Left renal pelvis (tissue), 4 donors: ENCODE measurements at regions not wholly inside any gene's neighbourhood (a gene's known extent, or its start where the extent isn't known, plus 50 kb on each side); places are given as distances from the start of the nearest gene placed in this dataset.
"Not testable (repeated sequence)": the region's sequence is repeated elsewhere in the genome, so short reads cannot be mapped to it uniquely, and the experiment has no call there.

ENCODE experiments used
- DNase-seq, 4 donors: peaks; one replicate each; pipeline ENCODE4 v3.0.0-alpha.2; 2013; ENCODE audit warnings: low read depth in 4 of 4, low spot score in 3 of 4

DNA sequence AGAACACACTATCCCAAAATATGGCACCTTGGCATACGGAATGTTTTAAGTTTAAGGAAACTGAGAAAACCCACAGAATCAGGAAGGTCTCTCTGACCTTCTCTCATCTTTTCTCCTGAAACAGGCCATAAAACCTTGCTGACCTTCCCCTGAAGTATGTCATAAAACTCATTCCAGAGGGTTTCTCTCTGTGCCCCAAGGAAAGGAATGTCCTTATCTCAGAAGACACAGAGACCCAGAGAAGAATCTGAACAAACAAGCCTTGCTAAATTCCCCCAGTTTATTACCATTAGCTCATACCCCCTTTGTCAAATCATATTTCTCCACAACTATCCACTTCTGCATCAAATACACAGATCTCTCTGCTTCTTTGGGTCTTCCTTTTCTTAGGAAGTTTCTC is 603.1 kb downstream of the MCTP2 start:
- no peak for DNase-seq

- DNase-seq: no peak
Measured at GRCh38 chr15:94838281-94838680, 606.9 kb downstream of the MCTP2 start.

DNA sequence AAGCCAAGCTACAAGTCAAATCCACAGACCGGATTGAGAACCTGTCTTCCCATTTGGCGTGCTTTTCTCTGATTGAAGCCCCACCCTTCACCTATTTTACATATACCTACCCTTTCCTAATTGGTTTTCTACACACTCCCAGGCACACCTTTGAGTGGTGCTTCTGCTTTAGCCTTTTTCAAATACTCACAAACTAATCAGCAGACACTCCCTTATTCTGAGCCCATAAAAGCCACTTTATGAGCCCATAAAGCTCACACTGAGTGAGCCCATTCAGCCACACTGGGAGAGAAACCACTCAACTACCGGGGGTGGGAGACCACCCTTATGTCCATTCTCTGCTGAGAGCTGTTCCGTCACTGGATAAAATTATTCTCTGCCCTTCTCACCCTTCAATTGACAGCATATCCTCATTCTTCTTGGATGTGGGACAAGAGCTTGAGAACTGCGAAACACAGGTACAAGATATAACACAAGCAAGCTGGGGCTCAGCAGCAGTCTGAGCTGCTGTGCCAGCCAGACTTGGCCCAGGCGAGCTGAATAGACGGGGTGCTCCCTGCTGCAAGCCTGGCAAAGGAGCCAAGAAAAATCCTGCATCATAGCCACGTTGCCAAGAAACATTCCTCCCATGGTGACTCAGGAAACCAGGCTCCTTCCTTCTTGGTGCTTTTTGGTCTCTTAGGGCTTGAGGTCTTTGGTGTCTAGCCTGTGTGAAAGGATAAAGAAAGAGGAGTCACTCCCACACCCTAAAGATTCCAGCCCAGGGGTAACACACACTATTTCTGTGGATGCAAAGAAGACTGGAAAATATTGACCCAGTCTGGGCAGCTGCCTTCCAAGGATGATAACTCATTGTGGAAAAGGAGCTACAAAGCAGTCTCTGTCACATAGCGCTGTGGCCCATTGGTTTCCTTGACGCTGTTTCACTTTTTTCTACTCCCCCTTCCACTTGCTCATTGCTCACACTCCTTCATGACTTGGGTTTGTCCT is 609.7 kb downstream of the MCTP2 start:
- DNase-seq: no peak

- DNase-seq: no peak
Measured at GRCh38 chr15:94843060-94843459, 611.7 kb downstream of the MCTP2 start.

DNA sequence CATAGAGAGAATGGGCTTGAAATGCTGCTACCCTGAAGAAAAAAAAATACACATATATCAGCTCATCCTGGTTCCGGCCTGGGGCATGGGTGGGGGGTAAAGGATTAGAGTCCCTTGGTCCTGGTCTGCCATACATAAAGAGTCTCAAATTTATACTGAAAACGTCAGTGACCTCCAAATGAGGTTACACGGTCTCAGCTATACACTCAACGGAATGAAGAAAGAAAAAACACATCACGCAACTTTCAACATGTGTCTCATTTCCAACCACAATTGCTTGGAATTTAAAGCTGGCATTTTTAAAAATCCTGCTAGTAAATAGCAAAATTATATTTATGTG is 612.8 kb downstream of the MCTP2 start:
- peak in 1 of 4 donors; percentile 14 for DNase-seq

DNA sequence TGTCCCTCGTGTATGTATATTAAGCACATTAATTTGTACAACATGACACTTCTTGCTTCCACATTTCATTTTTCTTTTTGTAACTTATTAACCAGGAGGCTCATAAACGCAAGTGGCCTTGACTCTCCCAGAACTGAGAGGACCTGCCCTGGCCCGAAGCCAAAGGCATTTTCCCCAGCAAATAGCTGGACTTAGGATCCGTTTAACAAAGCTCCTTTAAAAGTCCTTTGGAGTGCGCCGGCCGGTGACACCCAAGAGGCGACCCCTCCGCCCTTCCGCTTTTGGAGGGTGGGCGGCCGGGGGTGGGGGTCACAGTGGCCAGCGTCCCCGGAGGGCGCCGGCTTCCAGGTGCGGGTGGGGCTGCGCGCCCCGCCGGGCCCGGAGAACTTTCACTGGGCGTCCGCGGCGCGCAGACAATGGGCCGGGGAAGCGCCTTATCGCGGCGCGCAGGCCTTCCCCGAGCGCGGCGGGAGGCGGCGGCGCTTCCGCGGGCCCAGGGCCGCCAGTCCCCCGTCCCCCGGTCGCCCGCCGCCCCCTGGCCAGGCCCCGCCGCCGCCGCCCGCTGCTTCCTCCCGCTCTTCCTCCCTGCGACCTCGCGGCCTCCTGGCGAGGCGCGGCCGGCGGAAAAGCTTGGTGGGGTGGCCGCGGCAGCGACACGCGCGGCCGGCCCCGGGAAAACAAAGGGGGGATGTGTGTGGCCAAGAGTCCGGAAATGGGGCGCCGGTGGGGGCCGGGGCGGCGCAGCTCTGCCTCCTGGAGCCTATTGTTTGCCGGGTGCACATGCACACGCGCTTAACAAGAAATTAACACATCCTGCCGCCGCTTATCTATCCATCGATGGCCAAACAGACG is 613.4 kb downstream of the MCTP2 start:
- DNase-seq: peak; percentile 67 to 81 (median 68)

GRCh38 chr15:94845390-94845716 is 614.0 kb downstream of the MCTP2 start:
- no peak for DNase-seq

- DNase-seq: no peak
Measured at GRCh38 chr15:94847325-94847724, 616.0 kb downstream of the MCTP2 start.

- DNase-seq: no peak
Measured at GRCh38 chr15:94848054-94848453, 616.7 kb downstream of the MCTP2 start.

GRCh38 chr15:94855018-94855408 is 623.7 kb downstream of the MCTP2 start:
- DNase-seq: no peak

GRCh38 chr15:94855409-94856266 is 624.3 kb downstream of the MCTP2 start:
- DNase-seq: no peak

GRCh38 chr15:94856267-94856854 is 625.0 kb downstream of the MCTP2 start:
- no peak for DNase-seq

GRCh38 chr15:94857466-94857865 is 626.1 kb downstream of the MCTP2 start:
- DNase-seq: no peak

DNA sequence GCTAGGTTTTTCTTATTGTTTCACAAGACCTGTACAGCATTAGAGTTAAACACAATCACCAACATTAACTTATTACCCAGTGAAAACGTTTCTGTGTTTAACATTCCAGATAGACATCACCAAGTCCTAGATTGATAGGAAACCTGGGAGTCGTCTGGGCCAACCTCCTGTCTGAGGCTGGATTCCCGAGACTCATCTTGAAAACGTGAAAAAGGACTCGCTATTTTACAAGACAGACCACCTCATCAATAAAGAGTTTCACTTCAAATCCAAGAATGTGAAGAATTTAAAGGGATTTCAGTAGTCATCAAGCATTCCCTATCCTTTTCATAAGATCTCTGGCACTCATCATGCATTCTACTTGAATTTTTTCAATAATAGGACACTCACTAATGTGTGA is 626.6 kb downstream of the MCTP2 start:
- DNase-seq: no peak

DNA sequence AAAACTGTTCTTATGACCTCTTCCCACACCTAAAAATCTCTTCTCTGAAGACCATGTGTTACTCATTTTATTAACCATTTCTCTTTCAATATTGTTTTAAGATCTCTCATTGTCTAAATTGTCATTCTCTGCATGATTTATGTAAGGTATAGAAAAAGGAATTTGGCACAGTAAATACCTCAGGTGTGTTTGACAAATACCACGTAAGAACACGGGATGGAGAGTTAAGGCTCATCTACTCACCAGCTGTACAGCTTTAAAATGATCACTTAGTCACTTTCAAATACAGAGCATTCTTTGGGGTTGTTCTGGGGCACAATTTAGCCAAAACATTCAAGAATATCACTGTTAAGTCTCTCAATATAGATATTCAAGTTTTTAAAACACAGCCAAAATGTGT is 627.1 kb downstream of the MCTP2 start:
- DNase-seq: no peak

- no peak for DNase-seq
Measured at GRCh38 chr15:94858920-94859319, 627.6 kb downstream of the MCTP2 start.

DNA sequence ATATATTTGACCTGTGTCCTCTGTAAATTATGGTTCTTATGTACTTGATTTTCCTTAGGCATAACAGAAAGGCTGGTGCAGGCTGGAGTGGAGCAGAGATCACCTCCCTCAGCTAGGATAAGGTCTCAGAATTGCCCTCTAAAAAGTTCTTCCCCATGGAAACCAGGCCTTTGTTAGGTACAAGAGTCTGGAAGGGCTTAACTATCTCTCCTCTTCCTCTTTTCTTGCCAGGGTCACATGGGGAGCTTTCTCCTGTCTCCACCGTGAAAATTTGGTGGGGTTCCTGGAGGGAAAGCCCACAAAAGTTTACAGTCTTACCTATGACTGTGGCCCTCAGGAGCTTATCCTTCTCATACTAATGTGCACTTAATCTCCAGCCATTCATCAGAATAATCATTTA is 633.2 kb downstream of the MCTP2 start:
- DNase-seq: no peak

GRCh38 chr15:94868265-94868664 is 636.9 kb downstream of the MCTP2 start:
- DNase-seq: not testable (repeated sequence)

GRCh38 chr15:94875550-94875949 is 644.2 kb downstream of the MCTP2 start:
- DNase-seq: no peak

DNA sequence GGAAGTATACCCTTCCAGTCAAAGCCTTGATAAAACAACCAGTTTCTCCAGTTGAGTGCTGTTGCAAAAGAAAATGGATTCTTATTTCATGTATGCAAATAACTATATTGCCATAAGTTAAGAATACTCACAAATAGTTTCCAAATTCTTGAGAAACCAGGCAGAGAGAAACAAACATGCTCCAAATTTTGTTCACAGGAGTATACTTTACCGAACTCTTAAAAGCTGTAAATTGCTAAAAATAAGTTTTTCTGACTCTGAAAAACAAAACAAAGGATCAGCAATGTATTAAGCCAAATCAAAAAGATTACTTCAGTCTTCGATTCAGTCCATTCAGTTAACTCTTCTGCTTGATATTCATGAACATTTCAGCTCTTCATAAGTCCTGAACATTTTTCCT is 646.5 kb downstream of the MCTP2 start:
- DNase-seq: no peak
